ENCODE measurements at regions not wholly inside any gene's neighbourhood (a gene's known extent, or its start where the extent isn't known, plus 50 kb on each side); places are given as distances from the start of the nearest gene placed in this dataset.

DNA sequence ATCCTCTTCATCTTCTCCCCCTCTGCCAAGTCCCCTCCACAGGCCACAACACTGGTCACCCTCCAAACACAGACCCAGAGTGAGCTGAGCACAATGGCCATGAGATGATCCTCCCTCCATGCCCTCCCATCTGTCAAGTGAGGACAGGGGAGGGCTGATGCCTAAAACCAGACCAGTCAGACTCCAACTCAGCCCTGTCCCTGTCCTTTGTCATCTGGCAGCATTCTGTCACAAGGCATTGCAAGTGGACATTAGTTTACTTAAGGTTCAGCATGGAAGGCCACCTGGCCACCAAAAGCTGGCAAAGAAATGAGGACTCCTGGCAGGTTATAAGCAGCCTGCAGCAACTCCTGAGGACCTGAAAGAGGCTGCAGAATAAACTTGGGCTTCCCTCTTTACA lies 136.2 kb upstream of the SLC30A5 start:
- no peak for DNase-seq (ENCODE audit: low read depth in 1 of 2, low spot score in 1 of 2)
- H3K9me3 ChIP-seq (ENCODE audit: low read depth) = no peaks in the 10 kb centered on the region
- H3K27ac ChIP-seq = no peak overlapping the region
- TF ChIP-seq, protein P1, sequence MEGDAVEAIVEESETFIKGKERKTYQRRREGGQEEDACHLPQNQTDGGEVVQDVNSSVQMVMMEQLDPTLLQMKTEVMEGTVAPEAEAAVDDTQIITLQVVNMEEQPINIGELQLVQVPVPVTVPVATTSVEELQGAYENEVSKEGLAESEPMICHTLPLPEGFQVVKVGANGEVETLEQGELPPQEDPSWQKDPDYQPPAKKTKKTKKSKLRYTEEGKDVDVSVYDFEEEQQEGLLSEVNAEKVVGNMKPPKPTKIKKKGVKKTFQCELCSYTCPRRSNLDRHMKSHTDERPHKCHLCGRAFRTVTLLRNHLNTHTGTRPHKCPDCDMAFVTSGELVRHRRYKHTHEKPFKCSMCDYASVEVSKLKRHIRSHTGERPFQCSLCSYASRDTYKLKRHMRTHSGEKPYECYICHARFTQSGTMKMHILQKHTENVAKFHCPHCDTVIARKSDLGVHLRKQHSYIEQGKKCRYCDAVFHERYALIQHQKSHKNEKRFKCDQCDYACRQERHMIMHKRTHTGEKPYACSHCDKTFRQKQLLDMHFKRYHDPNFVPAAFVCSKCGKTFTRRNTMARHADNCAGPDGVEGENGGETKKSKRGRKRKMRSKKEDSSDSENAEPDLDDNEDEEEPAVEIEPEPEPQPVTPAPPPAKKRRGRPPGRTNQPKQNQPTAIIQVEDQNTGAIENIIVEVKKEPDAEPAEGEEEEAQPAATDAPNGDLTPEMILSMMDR (IDR thresholded peaks at IDR 0.05; ENCODE audit: low read depth, low read length) = no peak
- no peak overlapping the region for H3K4me3 ChIP-seq
- H3K27me3 ChIP-seq = no peaks in the 10 kb centered on the region
- H3K4me1 ChIP-seq (ENCODE audit: low read depth) = peaks cover 9% of the 10 kb centered on the region
- H3K36me3 ChIP-seq = no peaks in the 10 kb centered on the region

DNA sequence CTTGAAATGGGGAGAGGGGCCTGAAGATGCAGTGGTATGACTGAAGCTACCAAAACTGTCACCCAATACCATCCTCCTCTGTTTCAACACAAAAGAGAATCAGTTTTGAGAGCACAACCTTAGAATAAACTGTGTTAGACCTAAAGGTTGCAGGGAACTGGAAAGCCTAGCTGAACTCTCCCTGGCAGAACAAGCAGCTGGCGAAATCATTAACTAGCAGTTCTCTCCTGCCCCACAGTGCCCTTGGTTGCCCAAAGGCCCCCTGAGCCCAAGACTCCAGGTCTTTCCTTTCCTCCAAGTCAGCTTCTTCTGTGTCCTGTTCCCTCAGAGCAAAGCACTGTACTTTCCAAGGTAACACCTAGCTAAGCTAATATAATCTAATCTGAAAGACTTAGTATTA lies 135.4 kb upstream of the SLC30A5 start:
- Histone ChIP-seq H3K9me3 (ENCODE audit: low read depth) (no peaks in the 10 kb centered on the region), H3K36me3 (no peaks in the 10 kb centered on the region), H3K4me3 (no peak overlapping the region), H3K27me3 (no peaks in the 10 kb centered on the region), H3K27ac (no peak overlapping the region), H3K4me1 (ENCODE audit: low read depth) (peaks cover 9% of the 10 kb centered on the region)
- DNase-seq (ENCODE audit: low read depth in 1 of 2, low spot score in 1 of 2) = no peak
- TF ChIP-seq, protein P1 (IDR thresholded peaks at IDR 0.05; ENCODE audit: low read depth, low read length) = no peak

DNA sequence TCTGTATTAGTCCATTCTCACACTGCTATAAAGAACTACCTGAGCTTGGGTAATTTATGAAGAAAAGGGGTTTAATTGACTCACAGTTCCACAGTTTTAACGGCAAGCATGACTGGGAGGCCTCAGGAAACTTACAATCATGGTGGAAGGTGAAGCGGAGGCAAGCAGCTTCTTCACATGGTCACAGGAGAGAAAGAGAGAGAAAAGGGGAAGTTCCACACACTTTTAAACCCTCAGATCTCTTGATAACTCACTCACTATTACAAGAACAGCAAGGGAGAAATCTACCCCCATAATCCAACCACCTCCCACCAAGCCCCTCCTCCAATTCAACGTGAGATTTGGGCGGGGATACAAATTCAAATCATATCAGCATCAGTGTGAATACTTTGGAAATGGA lies 133.4 kb upstream of the SLC30A5 start:
- TF ChIP-seq, protein P1 (IDR thresholded peaks at IDR 0.05; ENCODE audit: low read depth, low read length) = no peak
- Histone ChIP-seq H3K9me3 (ENCODE audit: low read depth) (no peaks in the 10 kb centered on the region), H3K27me3 (no peaks in the 10 kb centered on the region), H3K4me3 (no peak overlapping the region), H3K4me1 (ENCODE audit: low read depth) (no peaks in the 10 kb centered on the region), H3K27ac (no peak overlapping the region), H3K36me3 (no peaks in the 10 kb centered on the region)
- no peak for DNase-seq (ENCODE audit: low read depth in 1 of 2, low spot score in 1 of 2)

DNA sequence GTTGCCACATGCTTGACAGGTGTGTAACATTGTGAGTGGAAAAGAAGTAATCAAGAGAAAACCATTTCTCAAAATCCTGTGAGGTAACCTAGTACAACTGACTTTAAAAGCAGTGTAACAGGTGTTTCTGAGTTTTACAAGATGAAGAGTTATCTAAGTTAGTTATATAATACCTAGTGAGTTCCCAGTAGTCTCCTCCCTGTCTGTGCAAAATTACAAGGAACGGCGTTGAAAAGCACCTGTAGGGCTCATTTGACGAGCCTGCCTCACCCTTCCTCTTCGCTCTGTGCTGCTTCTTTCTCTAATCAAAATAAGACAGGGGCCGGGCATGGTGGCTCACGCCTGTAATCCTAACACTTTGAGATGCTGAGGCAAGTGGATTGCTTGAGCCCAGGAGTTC lies 132.9 kb upstream of the SLC30A5 start:
- TF ChIP-seq, protein P1 (IDR thresholded peaks at IDR 0.05; ENCODE audit: low read depth, low read length) = no peak
- no peaks in the 10 kb centered on the region for H3K36me3 ChIP-seq

DNA sequence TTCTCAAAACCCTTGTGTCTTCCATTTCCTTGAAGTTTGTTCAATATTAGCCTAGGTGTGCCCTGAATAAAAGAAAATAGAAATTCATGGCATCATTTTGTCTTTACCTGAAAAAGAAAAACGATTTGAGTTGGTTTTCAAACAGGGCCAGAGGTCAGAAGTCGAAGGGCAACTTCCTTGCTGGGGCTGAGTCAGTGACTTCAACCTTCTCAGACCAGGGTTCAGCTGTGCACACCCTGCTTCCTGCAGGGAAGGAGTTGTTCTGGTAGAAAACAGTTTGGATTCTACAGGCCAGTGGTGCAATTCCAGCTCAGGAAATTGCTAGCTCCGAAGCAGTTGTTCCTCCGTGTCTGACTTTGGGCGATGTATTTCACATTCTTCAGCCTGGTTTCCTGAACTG lies 132.1 kb upstream of the SLC30A5 start:
- DNase-seq (ENCODE audit: low read depth in 1 of 2, low spot score in 1 of 2) = no peak
- H3K36me3 ChIP-seq = no peaks in the 10 kb centered on the region
- H3K27ac ChIP-seq = no peak overlapping the region
- H3K27me3 ChIP-seq = no peaks in the 10 kb centered on the region
- no peaks in the 10 kb centered on the region for H3K4me1 ChIP-seq (ENCODE audit: low read depth)
- TF ChIP-seq, protein P1 (IDR thresholded peaks at IDR 0.05; ENCODE audit: low read depth, low read length) = no peak
- H3K4me3 ChIP-seq = no peak overlapping the region
- no peaks in the 10 kb centered on the region for H3K9me3 ChIP-seq (ENCODE audit: low read depth)

More for the DNA sequence above, 132.9 kb upstream of the SLC30A5 start:
- Histone ChIP-seq H3K4me3 (no peak overlapping the region), H3K27ac (no peak overlapping the region), H3K27me3 (no peaks in the 10 kb centered on the region), H3K9me3 (ENCODE audit: low read depth) (no peaks in the 10 kb centered on the region), H3K4me1 (ENCODE audit: low read depth) (no peaks in the 10 kb centered on the region)
- DNase-seq (ENCODE audit: low read depth in 1 of 2, low spot score in 1 of 2) = no peak

Measured in cardiac muscle cell (in vitro differentiated cells and primary cell).